H1 (cell line): ENCODE measurements at regions not wholly inside any gene's neighbourhood (a gene's known extent, or its start where the extent isn't known, plus 50 kb on each side); places are given as distances from the start of the nearest gene placed in this dataset.

ENCODE experiments used
- CTCF ChIA-PET: fragments of 300-600 bp; sonication (Branson Sonifier 250); formaldehyde crosslinking; loops from one replicate; lab custom pipeline; 2021; ENCODE audit not compliant: partially characterized antibody; lab: Charles Lee
- POLR2A ChIA-PET: fragments of 300-600 bp; sonication (Branson Sonifier 250); formaldehyde crosslinking; loops from one replicate; lab custom pipeline; 2021; ENCODE audit warnings: inconsistent platforms; ENCODE audit not compliant: partially characterized antibody; lab: Charles Lee
- DNase-seq, 2 experiments: peaks; one replicate each; pipeline versions ENCODE4 v3.0.0 to v3.0.0-alpha.2; 2010 to 2022; ENCODE audit warnings: low spot score in 2 of 2, low read depth in 1 of 2, mixed read lengths in 1 of 2
- FAIRE-seq: peaks from 2 replicates; lab custom pipeline; 2011; peaks lifted over from hg19 to GRCh38; lab: Jason Lieb, UNC
- H2AFZ ChIP-seq: 2 replicates; pipeline ENCODE4 v1.8.1; 2012; ENCODE audit warnings: low read length, inconsistent platforms
- H2AK5ac ChIP-seq: 2 replicates; pipeline ENCODE4 v1.6.1; 2013; ENCODE audit warnings: low read depth, low read length
- H2BK120ac ChIP-seq: replicated peaks from 2 replicates; pipeline ENCODE3; 2013; ENCODE audit warnings: low read depth, low read length, inconsistent platforms
- H2BK12ac ChIP-seq: 2 replicates; pipeline ENCODE4 v1.6.1; 2013; ENCODE audit warnings: low read depth, low read length
- H2BK15ac ChIP-seq: 2 replicates; pipeline ENCODE4 v1.6.1; 2013; ENCODE audit warnings: low read length
- H2BK20ac ChIP-seq: 2 replicates; pipeline ENCODE4 v1.6.1; 2013; ENCODE audit warnings: low read length
- H2BK5ac ChIP-seq: 2 replicates; pipeline ENCODE4 v1.6.1; 2013; ENCODE audit warnings: low read depth, low read length
- H3K14ac ChIP-seq: 2 replicates; pipeline ENCODE4 v1.6.1; 2013; ENCODE audit warnings: inconsistent platforms; ENCODE audit not compliant: insufficient read length
- H3K18ac ChIP-seq: 2 replicates; pipeline ENCODE4 v1.6.1; 2013; ENCODE audit warnings: low read length; ENCODE audit errors: extremely low read depth
- H3K23ac ChIP-seq: 2 replicates; pipeline ENCODE4 v1.6.1; 2013; ENCODE audit warnings: inconsistent platforms; ENCODE audit not compliant: insufficient read length
- H3K23me2 ChIP-seq: 2 replicates; pipeline ENCODE4 v1.6.1; 2013; ENCODE audit warnings: low read depth, low read length
- H3K27ac ChIP-seq: 2 replicates; pipeline ENCODE4 v1.6.1; 2011; ENCODE audit warnings: low read depth, low read length, inconsistent platforms
- H3K27me3 ChIP-seq, 4 experiments: replicated peaks in 1 of 4; 1 replicate in 1 of 4; 2 replicates in 3 of 4; pipeline versions ENCODE4 v1.6.1 to v1.8.1; 2011 to 2013; ENCODE audit warnings: low read length in 3 of 4, mild to moderate bottlenecking in 3 of 4, inconsistent platforms in 2 of 4, mixed read lengths in 2 of 4, moderate library complexity in 1 of 4; ENCODE audit not compliant: control insufficient read depth in 3 of 4, insufficient read depth in 3 of 4; ENCODE audit errors: extremely low read depth in 1 of 4
- H3K36me3 ChIP-seq, 4 experiments: 2 replicates each; pipeline versions ENCODE4 v1.6.1 to v1.8.1; 2011 to 2013; ENCODE audit warnings: mild to moderate bottlenecking in 4 of 4, low read length in 3 of 4, moderate library complexity in 2 of 4, control low read depth in 1 of 4, inconsistent platforms in 1 of 4; ENCODE audit not compliant: insufficient read depth in 4 of 4, control insufficient read depth in 2 of 4
- H3K4ac ChIP-seq: replicated peaks from 2 replicates; pipeline ENCODE3; 2013; ENCODE audit warnings: low read length, low read depth, mixed read lengths, inconsistent platforms; ENCODE audit not compliant: insufficient read length
- H3K4me1 ChIP-seq, 4 experiments: replicated peaks in 1 of 4; 1 replicate in 1 of 4; 2 replicates in 3 of 4; pipeline versions ENCODE4 v1.6.1 to v1.8.1; 2011 to 2013; ENCODE audit warnings: low read length in 3 of 4, inconsistent platforms in 2 of 4, mixed read lengths in 1 of 4; ENCODE audit not compliant: insufficient read depth in 4 of 4, control insufficient read depth in 3 of 4
- H3K4me2 ChIP-seq, 2 experiments: 2 replicates each; pipeline versions ENCODE4 v1.6.1 to v1.8.1; 2011 to 2013; ENCODE audit warnings: low read depth in 2 of 2, low read length in 2 of 2, control low read depth in 1 of 2, inconsistent platforms in 1 of 2, mild to moderate bottlenecking in 1 of 2; ENCODE audit not compliant: insufficient read depth in 1 of 2
- H3K4me3 ChIP-seq, 4 experiments: fragments of 200-600, 300-600 bp in 1 of 4; sonication (generic), shearing (Covaris generic), sonication (Bioruptor Twin) in 1 of 4; 2 replicates each; pipeline versions ENCODE4 v1.5.1 to v1.8.1; 2011 to 2016; ENCODE audit warnings: low read length in 4 of 4, low read depth in 3 of 4, control low read depth in 2 of 4, inconsistent platforms in 2 of 4, mild to moderate bottlenecking in 2 of 4, mixed read lengths in 1 of 4, moderate library complexity in 1 of 4; ENCODE audit not compliant: insufficient read depth in 2 of 4; ENCODE audit errors: extremely low read depth in 1 of 4
- H3K56ac ChIP-seq: replicated peaks from 2 replicates; pipeline ENCODE3; 2013; ENCODE audit warnings: low read depth, mild to moderate bottlenecking, mixed read lengths, low read length, inconsistent platforms; ENCODE audit not compliant: insufficient read length
- H3K79me1 ChIP-seq: 2 replicates; pipeline ENCODE4 v1.6.1; 2013; ENCODE audit warnings: low read depth, low read length, control low read depth
- H3K79me2 ChIP-seq, 2 experiments: 2 replicates each; pipeline versions ENCODE4 v1.6.1 to v1.8.1; 2012 to 2013; ENCODE audit warnings: low read length in 2 of 2, mild to moderate bottlenecking in 2 of 2, inconsistent platforms in 1 of 2; ENCODE audit not compliant: insufficient read depth in 2 of 2, control insufficient read depth in 1 of 2
- H3K9ac ChIP-seq, 4 experiments: replicated peaks in 1 of 4; 1 replicate in 1 of 4; 2 replicates in 3 of 4; pipeline versions ENCODE4 v1.6.1 to v1.8.1; 2011 to 2013; ENCODE audit warnings: low read depth in 3 of 4, low read length in 3 of 4, control low read depth in 2 of 4, mild to moderate bottlenecking in 2 of 4, moderate library complexity in 2 of 4, inconsistent platforms in 1 of 4; ENCODE audit errors: extremely low read depth in 1 of 4
- H3K9me3 ChIP-seq, 2 experiments: 2 replicates each; pipeline versions ENCODE4 v1.6.1 to v1.8.1; 2012 to 2013; ENCODE audit warnings: mild to moderate bottlenecking in 2 of 2, moderate library complexity in 2 of 2, control low read depth in 1 of 2, inconsistent platforms in 1 of 2, low read depth in 1 of 2, low read length in 1 of 2, mixed read lengths in 1 of 2; ENCODE audit not compliant: insufficient read depth in 2 of 2
- H4K20me1 ChIP-seq, 2 experiments: replicated peaks in 1 of 2; 2 replicates each; pipeline versions ENCODE3 to v1.8.1; 2011 to 2013; ENCODE audit warnings: inconsistent platforms in 2 of 2, low read length in 2 of 2, mild to moderate bottlenecking in 1 of 2; ENCODE audit not compliant: insufficient read depth in 2 of 2, control insufficient read depth in 1 of 2
- H4K5ac ChIP-seq: 2 replicates; pipeline ENCODE4 v1.6.1; 2013; ENCODE audit warnings: low read length, low read depth, mixed read lengths, inconsistent platforms; ENCODE audit not compliant: insufficient read length
- H4K8ac ChIP-seq: 2 replicates; pipeline ENCODE4 v1.8.0; 2013; ENCODE audit warnings: mild to moderate bottlenecking, moderate library complexity, low read length, inconsistent platforms; ENCODE audit not compliant: insufficient read depth; ENCODE audit errors: extremely low read depth
- H4K91ac ChIP-seq: replicated peaks from 2 replicates; pipeline ENCODE3; 2013; ENCODE audit warnings: low read length, mixed read lengths, inconsistent platforms; ENCODE audit not compliant: insufficient read length
- ASH2L ChIP-seq: fragments of 200-600, 300-600 bp; sonication (generic); IDR thresholded peaks from one replicate; pipeline ENCODE4 v1.7.1; 2017; ENCODE audit warnings: low read length
- BACH1 ChIP-seq: IDR thresholded peaks from 2 replicates; pipeline ENCODE4 v1.6.1; 2012; ENCODE audit warnings: low read length, improper control_type of control experiment
- CEBPB ChIP-seq: IDR thresholded peaks from 2 replicates; pipeline ENCODE4 v1.6.1; 2012; ENCODE audit warnings: low read depth, low read length
- CREB1 ChIP-seq: IDR thresholded peaks from 2 replicates; pipeline ENCODE4 v1.6.1; 2012; ENCODE audit warnings: inconsistent platforms
- E2F6 ChIP-seq: IDR thresholded peaks from 2 replicates; pipeline ENCODE4 v1.6.1; 2012; ENCODE audit warnings: inconsistent platforms
- EZH2 ChIP-seq: fragments of 200-600 bp; sonication (generic); IDR thresholded peaks from 2 replicates; pipeline ENCODE4 v1.7.1; 2012; ENCODE audit warnings: low read depth, mild to moderate bottlenecking, moderate library complexity, low read length, inconsistent platforms; ENCODE audit not compliant: severe bottlenecking
- NANOG ChIP-seq: IDR thresholded peaks from 2 replicates; pipeline ENCODE4 v1.6.1; 2011; ENCODE audit warnings: low read length, low read depth, mild to moderate bottlenecking, inconsistent platforms; ENCODE audit not compliant: insufficient read depth, poor library complexity, severe bottlenecking
- RXRA ChIP-seq: IDR thresholded peaks from 2 replicates; pipeline ENCODE4 v1.6.1; 2011; ENCODE audit warnings: low read depth, mild to moderate bottlenecking, low read length, moderate library complexity; ENCODE audit not compliant: insufficient read depth
- SP4 ChIP-seq: IDR thresholded peaks from 2 replicates; pipeline ENCODE4 v1.6.1; 2012; ENCODE audit warnings: low read length, inconsistent platforms
- TCF12 ChIP-seq: IDR thresholded peaks from 2 replicates; pipeline ENCODE4 v1.6.1; 2011; ENCODE audit warnings: low read depth, mild to moderate bottlenecking, low read length
- USF2 ChIP-seq: IDR thresholded peaks from 2 replicates; pipeline ENCODE4 v1.6.1; 2011; ENCODE audit warnings: low read length, improper control_type of control experiment
- WGBS, 2 experiments: shearing (Covaris generic) in 1 of 2; methylation state at CpG; one replicate each; pipeline versions ENCODE4 v1.1.6 to v1.1.7; 2013 to 2015; ENCODE audit warnings: low lambda C conversion rate in 2 of 2, mixed read lengths in 2 of 2, inconsistent platforms in 1 of 2, low coverage in 1 of 2, missing lambda C conversion rate in 1 of 2; ENCODE audit not compliant: insufficient replicate concordance in 2 of 2, insufficient coverage in 1 of 2, insufficient read length in 1 of 2; ENCODE audit errors: extremely low coverage in 1 of 2, missing lambda C conversion rate in 1 of 2; 5-methylcytosine and 5-hydroxymethylcytosine counted together

GRCh38 chr2:145116834-145117725 is 597.2 kb upstream of the ZEB2 start:
- Histone ChIP-seq H4K20me1 (no peaks in the 10 kb centered on the region), H3K23ac (no peak overlapping the region), H4K8ac (no peak overlapping the region), H3K27me3 (peaks cover 0 to 1% (median 0%) of the 10 kb centered on the region in 4 experiments; a peak in 1 of 7 replicates), H2BK12ac (no peak overlapping the region), H3K18ac (no peak overlapping the region), H3K9me3 (no peaks in the 10 kb centered on the region), H2BK15ac (no peak overlapping the region), H4K5ac (no peak overlapping the region), H3K79me1 (no peaks in the 10 kb centered on the region), H3K23me2 (no peaks in the 10 kb centered on the region), H3K4me2 (no peak overlapping the region), H3K4me1 (peaks cover 0 to 3% (median 0%) of the 10 kb centered on the region in 4 experiments; a peak in 2 of 7 replicates), H3K27ac (no peak overlapping the region), H3K36me3 (no peaks in the 10 kb centered on the region), H3K14ac (no peak overlapping the region), H3K4me3 (no peak overlapping the region), H2AK5ac (no peak overlapping the region), H3K4ac (no peak overlapping the region), H3K9ac (no peak overlapping the region), H3K56ac (no peak overlapping the region), H2BK5ac (no peak overlapping the region), H2AFZ (no peak overlapping the region), H2BK20ac (no peak overlapping the region), H3K79me2 (no peaks in the 10 kb centered on the region), H4K91ac (no peak overlapping the region), H2BK120ac (no peak overlapping the region)
- no peak for FAIRE-seq
- WGBS, 2 experiments = 80% methylated on average over 5 of the region's 5 CpGs; no CpG with 5 or more reads in 1 of the 2 experiments
- DNase-seq = no peak
- ChIA-PET POLR2A (no interaction called here), CTCF (no interaction called here)
- TF ChIP-seq CEBPB (no peak), SP4 (no peak), ASH2L (no peak), RXRA (no peak), E2F6 (no peak), USF2 (no peak), TCF12 (no peak), CREB1 (no peak), BACH1 (no peak), NANOG (no peak), EZH2 (no peak)
